ENCODE measurements at regions not wholly inside any gene's neighbourhood (a gene's known extent, or its start where the extent isn't known, plus 50 kb on each side); places are given as distances from the start of the nearest gene placed in this dataset.

GRCh38 chr14:30251557-30252100 is 307.3 kb upstream of the G2E3 start:
- intact Hi-C loops (cut with DNase I), result no loop called here
- H3K27ac ChIP-seq, result no peak overlapping the region
- 74 to 75% methylated on average over 6 of the region's 6 CpGs for WGBS, 2 donors
- no peak overlapping the region for H3K4me3 ChIP-seq (replicated peaks in 1 of 3)
- no peak for TF ChIP-seq POLR2A (IDR thresholded peaks at IDR 0.05)
- TF ChIP-seq CTCF (IDR thresholded peaks at IDR 0.05), result no peak
- no peak for DNase-seq
- H3K36me3 ChIP-seq, result no peaks in the 10 kb centered on the region
- H3K27me3 ChIP-seq, result no peaks in the 10 kb centered on the region
- H3K4me1 ChIP-seq, result peaks cover 0 to 4% of the 10 kb centered on the region in 2 donors
- no peaks in the 10 kb centered on the region for H3K9me3 ChIP-seq

- Histone ChIP-seq H3K9me3 (no peaks in the 10 kb centered on the region), H3K27me3 (no peaks in the 10 kb centered on the region), H3K4me3 (replicated peaks in 1 of 3) (no peak overlapping the region), H3K27ac (no peak overlapping the region), H3K4me1 (peaks cover 0 to 4% of the 10 kb centered on the region in 2 donors), H3K36me3 (no peaks in the 10 kb centered on the region)
- intact Hi-C loops (cut with DNase I), result no loop called here
- DNase-seq, result no peak
- 58 to 67% methylated on average over 2 of the region's 2 CpGs for WGBS, 2 donors
- TF ChIP-seq CTCF (IDR thresholded peaks at IDR 0.05) (no peak), POLR2A (IDR thresholded peaks at IDR 0.05) (no peak)
These were observed 306.8 kb upstream of the G2E3 start for GRCh38 chr14:30252151-30252550.

- no peak overlapping the region for H3K4me3 ChIP-seq (replicated peaks in 1 of 3)
- intact Hi-C loops (cut with DNase I), result no loop called here
- no peaks in the 10 kb centered on the region for H3K27me3 ChIP-seq
- TF ChIP-seq POLR2A (IDR thresholded peaks at IDR 0.05) (no peak), CTCF (IDR thresholded peaks at IDR 0.05) (no peak)
- whole genome bisulfite sequencing, 2 donors, result 77% methylated on average over 6 of the region's 6 CpGs
- no peaks in the 10 kb centered on the region for H3K36me3 ChIP-seq
- H3K4me1 ChIP-seq, result peaks cover 0 to 4% of the 10 kb centered on the region in 2 donors
- H3K27ac ChIP-seq, result no peak overlapping the region
- H3K9me3 ChIP-seq, result no peaks in the 10 kb centered on the region
- DNase-seq, result no peak
These were observed 305.9 kb upstream of the G2E3 start for GRCh38 chr14:30252783-30253674.

GRCh38 chr14:30256627-30257026 is 302.3 kb upstream of the G2E3 start:
- Histone ChIP-seq H3K4me3 (replicated peaks in 1 of 3) (no peak overlapping the region), H3K27ac (no peak overlapping the region), H3K4me1 (peaks cover 9% of the 10 kb centered on the region in 2 donors), H3K27me3 (no peaks in the 10 kb centered on the region), H3K9me3 (no peaks in the 10 kb centered on the region), H3K36me3 (no peaks in the 10 kb centered on the region)
- 96% methylated on average over 2 of the region's 2 CpGs for WGBS, 2 donors
- no peak for DNase-seq
- TF ChIP-seq CTCF (IDR thresholded peaks at IDR 0.05) (no peak), POLR2A (IDR thresholded peaks at IDR 0.05) (no peak)
- intact Hi-C loops (cut with DNase I), result no loop called here
